K562 (cell line): ENCODE measurements at regions not wholly inside any gene's neighbourhood (a gene's known extent, or its start where the extent isn't known, plus 50 kb on each side); places are given as distances from the start of the nearest gene placed in this dataset.

Experiments
- ATAC-seq: fragments of 200-7000 bp; cut with Tn5 transposase; 3 replicates; pipeline ENCODE4 v1.9.1; 2020; ENCODE audit warnings: moderate library complexity
- BruUV-seq: library from RNA; stranded (reverse); fragments of 400-500 nt; replicated peaks from 2 replicates; lab custom pipeline; 2021; lab: Mats Ljungman, UMichigan
- CTCF ChIA-PET: fragments of 300-600 bp; formaldehyde crosslinking; extraction: SDS; loops from one replicate; lab custom pipeline; 2021; ENCODE audit warnings: low intra/inter-chr PET ratio; lab: Yijun Ruan, JAX
- POLR2A ChIA-PET: fragments of 300-600, 350-650 bp; sonication (Branson Sonifier 250); formaldehyde crosslinking; extraction: SDS; loops from one replicate; lab custom pipeline; 2021; ENCODE audit warnings: antibody characterized with exemption, inconsistent platforms; lab: Yijun Ruan, JAX
- DNase-seq, 4 experiments: peaks; one replicate each; pipeline versions ENCODE4 v3.0.0 to v3.0.0-alpha.2; 2011 to 2018; ENCODE audit warnings: low spot score in 3 of 4, mixed read lengths in 3 of 4; ENCODE audit errors: extremely low read depth in 1 of 4
- FAIRE-seq: peaks from 2 replicates; lab custom pipeline; 2011; peaks lifted over from hg19 to GRCh38; lab: Jason Lieb, UNC
- H2AFZ ChIP-seq: 2 replicates; pipeline ENCODE4 v1.6.0; 2011; ENCODE audit warnings: low read depth, low read length, control low read depth, inconsistent platforms
- H3K27ac ChIP-seq: fragments of 200-600 bp; 3 replicates; pipeline ENCODE4 v1.8.0; 2011; ENCODE audit warnings: low read depth, mild to moderate bottlenecking, control low read depth, inconsistent platforms, low read length, moderate library complexity, mixed read lengths; ENCODE audit errors: extremely low read depth
- H3K27me3 ChIP-seq, 2 experiments: fragments of 300-600 bp in 1 of 2; 2 replicates in 1 of 2; 3 replicates in 1 of 2; pipeline versions ENCODE4 v1.6.0 to v1.8.0; 2011; ENCODE audit warnings: inconsistent platforms in 2 of 2, low read length in 2 of 2, mild to moderate bottlenecking in 1 of 2, mixed read lengths in 1 of 2, moderate library complexity in 1 of 2; ENCODE audit not compliant: control insufficient read depth in 2 of 2, insufficient read depth in 2 of 2
- H3K36me3 ChIP-seq: fragments of 300-600 bp; 3 replicates; pipeline ENCODE4 v1.8.0; 2011; ENCODE audit warnings: mild to moderate bottlenecking, low read length, inconsistent platforms; ENCODE audit not compliant: control insufficient read depth, insufficient read depth
- H3K4me1 ChIP-seq, 2 experiments: fragments of 200-600 bp in 1 of 2; replicated peaks in 1 of 2; 2 replicates in 1 of 2; 3 replicates in 1 of 2; pipeline versions ENCODE4 v1.5.1 to v1.8.0; 2011; ENCODE audit warnings: inconsistent platforms in 2 of 2, low read length in 2 of 2, mild to moderate bottlenecking in 1 of 2, mixed read lengths in 1 of 2, moderate library complexity in 1 of 2; ENCODE audit not compliant: control insufficient read depth in 2 of 2, insufficient read depth in 2 of 2
- H3K4me2 ChIP-seq: 2 replicates; pipeline ENCODE4 v1.6.1; 2011; ENCODE audit warnings: low read length, control low read depth, inconsistent platforms, mixed read lengths; ENCODE audit not compliant: insufficient read depth
- H3K4me3 ChIP-seq: fragments of 200-600 bp; sonication (generic), shearing (Covaris generic); 2 replicates; pipeline ENCODE4 v1.5.1; 2016; ENCODE audit warnings: control low read depth, inconsistent platforms
- H3K79me2 ChIP-seq: fragments of 200-600 bp; 3 replicates; pipeline ENCODE4 v1.8.0; 2011; ENCODE audit warnings: low read length, inconsistent platforms; ENCODE audit not compliant: control insufficient read depth, insufficient read depth
- H3K9ac ChIP-seq, 2 experiments: 2 replicates each; pipeline versions ENCODE4 v1.6.0 to v1.6.1; 2011; ENCODE audit warnings: low read depth in 2 of 2, low read length in 2 of 2, control low read depth in 1 of 2, inconsistent platforms in 1 of 2, mild to moderate bottlenecking in 1 of 2, mixed read lengths in 1 of 2; ENCODE audit not compliant: insufficient read depth in 1 of 2
- H3K9me1 ChIP-seq: one replicate; pipeline ENCODE4 v1.6.0; 2011; ENCODE audit warnings: inconsistent platforms, mild to moderate bottlenecking, low read length, moderate library complexity; ENCODE audit not compliant: control insufficient read depth, insufficient read depth
- H3K9me3 ChIP-seq: replicated peaks from 2 replicates; pipeline ENCODE4 v1.5.1; 2011; ENCODE audit warnings: low read depth, low read length, inconsistent platforms; ENCODE audit not compliant: control insufficient read depth, insufficient read depth
- H4K20me1 ChIP-seq: replicated peaks from 2 replicates; pipeline ENCODE4 v1.6.1; 2011; ENCODE audit warnings: low read length, inconsistent platforms, mixed read lengths; ENCODE audit not compliant: control insufficient read depth, insufficient read depth
- AFF1 ChIP-seq, 2 experiments: fragments of 450-650 bp; IDR thresholded peaks; 2 replicates each; pipeline ENCODE4 v1.6.1; 2018; ENCODE audit warnings: mild to moderate bottlenecking in 2 of 2, low read depth in 1 of 2; ENCODE audit not compliant: partially characterized antibody in 2 of 2
- ATF7 ChIP-seq: fragments of 450-650 bp; IDR thresholded peaks from 2 replicates; pipeline ENCODE4 v1.7.1; 2014; ENCODE audit warnings: mild to moderate bottlenecking, moderate library complexity
- ESRRA ChIP-seq: fragments of 450-650 bp; IDR thresholded peaks from 2 replicates; pipeline ENCODE4 v1.6.1; 2014; ENCODE audit warnings: low read depth, mild to moderate bottlenecking, moderate library complexity, borderline replicate concordance
- JUN ChIP-seq, 2 experiments: sonication (generic) in 1 of 2; formaldehyde crosslinking in 1 of 2; IDR thresholded peaks; 2 replicates each; pipeline versions ENCODE4 v1.6.1 to v1.8.0; 2012 to 2022; ENCODE audit warnings: borderline replicate concordance in 2 of 2, mild to moderate bottlenecking in 2 of 2, improper control_type of control experiment in 1 of 2, low read depth in 1 of 2, low read length in 1 of 2, missing genetic modification reagents in 1 of 2
- MEF2A ChIP-seq: IDR thresholded peaks from 2 replicates; pipeline ENCODE4 v1.6.1; 2011; ENCODE audit warnings: low read depth, mild to moderate bottlenecking, low read length, moderate library complexity; ENCODE audit not compliant: control insufficient read depth
- MNT ChIP-seq, 2 experiments: fragments of 450-650 bp; conservative IDR thresholded peaks; 2 replicates each; pipeline ENCODE4 v1.6.1; 2017; ENCODE audit warnings: mild to moderate bottlenecking in 2 of 2, moderate library complexity in 2 of 2
- NCOR1 ChIP-seq: fragments of 450-650 bp; IDR thresholded peaks from 2 replicates; pipeline ENCODE4 v1.6.1; 2016; ENCODE audit warnings: mild to moderate bottlenecking, moderate library complexity
- PHF21A ChIP-seq: fragments of 450-650 bp; IDR thresholded peaks from 2 replicates; pipeline ENCODE4 v1.6.1; 2017; ENCODE audit warnings: low read depth, borderline replicate concordance
- RBM15 ChIP-seq: fragments of 200-400 bp; formaldehyde crosslinking; IDR thresholded peaks from 2 replicates; pipeline ENCODE4 v1.6.1; 2018; ENCODE audit warnings: mild to moderate bottlenecking, low read length, moderate library complexity; ENCODE audit not compliant: insufficient read depth
- SRSF3 ChIP-seq: fragments of 200-400 bp; formaldehyde crosslinking; IDR thresholded peaks from 2 replicates; pipeline ENCODE4 v1.6.1; 2016; ENCODE audit warnings: mild to moderate bottlenecking, low read length, moderate library complexity; ENCODE audit not compliant: insufficient read depth
- ZBTB7A ChIP-seq: IDR thresholded peaks from 2 replicates; pipeline ENCODE4 v1.6.1; 2011; ENCODE audit warnings: low read depth, mild to moderate bottlenecking, low read length, moderate library complexity, borderline replicate concordance; ENCODE audit not compliant: control insufficient read depth
- ZC3H11A ChIP-seq: IDR thresholded peaks from 2 replicates; pipeline ENCODE4 v1.6.1; 2012; ENCODE audit warnings: low read depth, low read length, improper control_type of control experiment
- ZNF143 ChIP-seq: sonication (generic); formaldehyde crosslinking; IDR thresholded peaks from 2 replicates; pipeline ENCODE4 v1.9.0; 2022; ENCODE audit warnings: mild to moderate bottlenecking, missing genetic modification reagents
- ZNF263 ChIP-seq: sonication (generic); formaldehyde crosslinking; IDR thresholded peaks from 2 replicates; pipeline ENCODE4 v1.8.0; 2022; ENCODE audit warnings: mild to moderate bottlenecking, missing genetic modification reagents, borderline replicate concordance
- ZNF282 ChIP-seq: sonication (generic); formaldehyde crosslinking; IDR thresholded peaks from 2 replicates; pipeline ENCODE4 v1.8.1; 2023; ENCODE audit warnings: missing genetic modification reagents
- ZNF408 ChIP-seq: fragments of 250-450 bp; sonication (Bioruptor Pico); IDR thresholded peaks from 2 replicates; pipeline ENCODE4 v1.4.0; 2020; ENCODE audit warnings: low read depth, mild to moderate bottlenecking, moderate library complexity
- WGBS: fragments of 100-300 bp; shearing (Covaris generic); methylation state at CpG from one replicate; pipeline ENCODE4 v1.1.6; 2016; ENCODE audit warnings: low coverage, mixed read lengths; ENCODE audit not compliant: insufficient coverage; ENCODE audit errors: missing lambda C conversion rate; 5-methylcytosine and 5-hydroxymethylcytosine counted together
- in situ Hi-C: fragments of 300-500 bp; cut with MboI; formaldehyde crosslinking; loops from 4 replicates; pipeline ENCODE4 v1.15.0; 2018; ENCODE audit warnings: inconsistent platforms, mixed read lengths
- intact Hi-C: fragments of 100-400 bp; cut with micrococcal nuclease; formaldehyde crosslinking; loops from 2 replicates; pipeline ENCODE4 v1.14.2; 2022

GRCh38 chr2:43055985-43056384, 170.4 kb downstream of the ZFP36L2 start:
- no peaks in the 10 kb centered on the region for H3K36me3 ChIP-seq
- peaks cover 36 to 44% of the 10 kb centered on the region in 2 experiments for H3K4me1 ChIP-seq
- POLR2A ChIA-PET, result interaction anchor here (0.6 to 1.5 kb wide), 4 partner anchors 9 to 228 kb away, joined by 3 to 6 read pairs (median 3); no protein-coding TSS in a partner anchor
- DNase-seq, result no peak
- in situ Hi-C loops, result no loop called here
- H2AFZ ChIP-seq, result no peak overlapping the region
- no peaks in the 10 kb centered on the region for H4K20me1 ChIP-seq
- no TSS peak for BruUV-seq
- no peak overlapping the region for H3K4me3 ChIP-seq
- CTCF ChIA-PET, result no interaction called here
- WGBS, result 31% methylated on average over 2 of the region's 3 CpGs
- no peaks in the 10 kb centered on the region for H3K79me2 ChIP-seq
- H3K4me2 ChIP-seq, result no peak overlapping the region
- no peaks in the 10 kb centered on the region for H3K9me3 ChIP-seq
- no peak overlapping the region for H3K9ac ChIP-seq
- no peak for FAIRE-seq
- H3K9me1 ChIP-seq, result peaks cover 4% of the 10 kb centered on the region
- H3K27ac ChIP-seq, result no peak overlapping the region
- intact Hi-C loops, result no loop called here
- no peak for TF ChIP-seq RBM15
- TF ChIP-seq ZNF408 (CRISPR knock-in tag), result no peak
- TF ChIP-seq ZBTB7A, result no peak
- no peak for TF ChIP-seq SRSF3
- no peak for TF ChIP-seq NCOR1
- no peak for TF ChIP-seq ZC3H11A
- TF ChIP-seq ATF7, result no peak
- TF ChIP-seq ZNF143 (CRISPR knock-in tag), result no peak
- no peak for TF ChIP-seq MEF2A
- no peak for TF ChIP-seq ZNF263 (CRISPR knock-in tag)
- TF ChIP-seq JUN (IDR thresholded peaks at IDR 0.05; ENCODE audit: borderline replicate concordance, low read depth, low read length), result no peak
- TF ChIP-seq JUN (CRISPR knock-in tag; IDR thresholded peaks at IDR 0.05; ENCODE audit: borderline replicate concordance), result no peak
- TF ChIP-seq AFF1 (IDR thresholded peaks at IDR 0.05; ENCODE audit: low read depth in 1 of 2, partially characterized antibody in 2 of 2), result no peak
- TF ChIP-seq PHF21A, result no peak
- TF ChIP-seq ZNF282 (CRISPR knock-in tag), result no peak
- no peak for TF ChIP-seq ESRRA
- no peak for TF ChIP-seq MNT (conservative IDR thresholded peaks at IDR 0.05)
- TF ChIP-seq, all 486 proteins: peak for 0
- no peak for ATAC-seq
- no peaks in the 10 kb centered on the region for H3K27me3 ChIP-seq
